HG03354 (cell line): ENCODE measurements at regions not wholly inside any gene's neighbourhood (a gene's known extent, or its start where the extent isn't known, plus 50 kb on each side); places are given as distances from the start of the nearest gene placed in this dataset.
"Not testable (repeated sequence)": the region's sequence is repeated elsewhere in the genome, so short reads cannot be mapped to it uniquely, and the experiment has no call there.

ENCODE experiments used
- ATAC-seq: cut with Tn5 transposase; IDR thresholded peaks from one replicate; pipeline ENCODE4 v1.9.1; 2021; ENCODE audit warnings: mild to moderate bottlenecking; ENCODE audit not compliant: unreplicated experiment, poor library complexity, severe bottlenecking

GRCh38 chr10:94122211-94122610 is 128.5 kb downstream of the PLCE1 start:
- no peak for ATAC-seq

- ATAC-seq: no peak
Measured at GRCh38 chr10:94123258-94123995, 129.7 kb downstream of the PLCE1 start.

DNA sequence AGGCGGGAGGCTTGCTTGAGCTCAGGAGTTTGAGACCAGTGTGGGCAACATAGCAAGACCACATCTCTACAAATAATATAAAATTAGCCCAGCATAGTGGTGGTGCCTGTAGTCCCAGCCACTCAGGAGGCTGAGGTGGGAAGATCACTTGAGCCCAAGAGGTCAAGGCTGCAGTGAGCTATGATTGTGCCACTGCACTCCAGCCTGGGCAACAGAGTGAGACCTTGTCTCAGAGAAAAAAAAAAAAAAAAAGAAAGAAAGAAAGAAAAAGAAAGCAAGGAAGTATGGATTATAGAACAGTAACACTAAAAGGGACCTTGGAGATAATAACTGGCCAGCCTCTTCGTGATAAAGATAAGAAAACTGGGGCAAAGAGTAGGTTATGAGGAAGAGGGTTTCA is 130.4 kb downstream of the PLCE1 start:
- ATAC-seq: not testable (repeated sequence)

- ATAC-seq: not testable (repeated sequence)
Measured at GRCh38 chr10:94125268-94125667, 131.5 kb downstream of the PLCE1 start.

DNA sequence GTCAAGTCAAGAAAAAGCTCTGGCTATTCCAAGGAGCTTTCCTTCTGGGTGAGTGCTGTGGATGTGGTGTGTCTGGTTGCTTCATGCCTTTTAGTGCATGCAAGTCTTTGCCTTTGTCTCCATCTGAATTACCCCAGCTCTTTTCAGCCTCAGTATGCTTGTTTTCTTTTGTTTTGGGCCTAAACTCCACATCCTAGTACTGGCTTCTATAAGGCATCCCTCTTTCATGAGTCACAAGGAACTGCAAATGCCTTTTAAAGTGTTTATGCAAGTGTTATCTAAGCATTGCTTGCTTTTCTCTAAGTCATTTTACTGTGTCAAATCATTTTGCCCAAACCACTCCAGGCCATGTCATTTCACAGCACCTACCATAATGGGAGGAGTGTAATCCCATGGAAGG is 132.1 kb downstream of the PLCE1 start:
- ATAC-seq: no peak

- ATAC-seq: no peak
Measured at GRCh38 chr10:94129393-94130130, 135.8 kb downstream of the PLCE1 start.

- no peak for ATAC-seq
Measured at GRCh38 chr10:94131885-94132284, 138.2 kb downstream of the PLCE1 start.

DNA sequence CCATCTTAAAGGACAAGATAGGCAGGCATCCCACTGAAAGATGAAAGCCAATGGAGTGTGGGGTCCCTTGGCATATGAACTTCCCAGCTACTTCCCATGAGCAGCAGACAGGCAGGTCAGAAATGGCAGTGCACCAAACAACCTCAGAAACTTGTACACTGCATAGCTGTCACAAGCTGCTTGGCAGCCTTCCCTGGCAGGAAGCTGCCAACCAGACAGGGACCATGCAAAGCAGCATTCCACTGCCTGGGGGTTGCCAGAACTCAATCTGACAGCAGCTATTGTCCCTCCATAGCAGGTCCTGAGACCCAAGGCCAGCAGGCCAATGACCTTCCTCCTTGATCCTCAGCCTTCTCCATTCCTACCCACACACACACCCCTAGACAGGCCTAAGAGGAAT is 139.5 kb downstream of the PLCE1 start:
- ATAC-seq: no peak

DNA sequence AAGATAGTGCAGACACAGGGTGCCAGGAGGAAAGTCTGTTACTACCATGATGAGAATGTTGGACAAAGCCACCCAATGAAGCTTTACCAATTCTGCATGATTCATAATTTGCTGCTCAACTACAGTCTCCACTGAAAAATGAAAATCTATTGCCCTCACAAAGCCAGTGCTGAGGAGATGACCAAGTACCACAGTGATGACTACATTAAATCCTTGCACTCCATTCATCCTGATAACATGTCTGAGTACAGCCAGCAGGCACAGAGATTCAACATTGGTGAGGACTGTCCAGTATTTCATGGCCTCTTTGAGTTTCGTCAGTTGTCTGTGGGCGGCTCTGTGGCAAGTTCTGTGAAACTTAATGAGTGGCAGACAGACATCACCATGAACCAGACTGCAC is 144.0 kb downstream of the PLCE1 start:
- no peak for ATAC-seq

DNA sequence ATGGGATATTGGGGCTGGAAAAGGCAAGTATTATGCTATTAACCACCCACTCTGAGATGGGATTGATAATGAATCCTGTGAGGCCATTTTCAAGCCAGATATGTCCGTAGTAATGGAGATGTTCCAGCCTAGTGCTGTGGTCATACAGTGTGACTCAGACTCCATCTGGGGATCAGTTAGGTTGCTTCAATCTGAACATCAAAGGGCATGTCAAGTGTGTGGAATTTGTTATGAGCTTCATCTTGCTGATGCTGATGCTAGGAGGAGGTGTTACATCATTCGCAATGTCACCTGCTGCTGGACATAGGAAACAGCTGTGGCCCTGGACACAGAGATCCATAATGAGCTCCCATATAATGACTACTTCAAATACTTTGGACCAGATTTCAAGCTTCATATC is 144.7 kb downstream of the PLCE1 start:
- no peak for ATAC-seq

- no peak for ATAC-seq
Measured at GRCh38 chr10:94143261-94143660, 149.5 kb downstream of the PLCE1 start.

- ATAC-seq: no peak
Measured at GRCh38 chr10:94146313-94146712, 152.6 kb downstream of the PLCE1 start.

DNA sequence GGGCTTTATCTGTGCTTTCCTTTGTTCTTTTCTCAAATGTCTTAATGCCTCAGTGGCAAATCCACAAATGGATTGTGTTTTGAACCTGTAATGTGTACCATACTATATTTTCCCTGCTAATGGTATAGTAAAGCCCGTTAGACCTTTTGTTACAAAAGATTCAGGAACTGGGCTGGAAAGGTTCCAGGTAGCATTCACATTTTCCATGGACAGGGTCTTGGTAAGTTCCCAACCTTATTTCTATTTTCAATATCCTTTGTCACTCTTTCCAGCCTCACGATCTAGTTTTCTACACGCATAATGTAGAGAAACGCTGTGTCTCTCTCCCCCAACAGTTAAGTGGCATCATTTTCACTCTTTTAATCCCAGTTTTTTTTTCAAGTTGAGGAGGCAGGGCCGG is 153.0 kb downstream of the PLCE1 start:
- ATAC-seq: no peak

DNA sequence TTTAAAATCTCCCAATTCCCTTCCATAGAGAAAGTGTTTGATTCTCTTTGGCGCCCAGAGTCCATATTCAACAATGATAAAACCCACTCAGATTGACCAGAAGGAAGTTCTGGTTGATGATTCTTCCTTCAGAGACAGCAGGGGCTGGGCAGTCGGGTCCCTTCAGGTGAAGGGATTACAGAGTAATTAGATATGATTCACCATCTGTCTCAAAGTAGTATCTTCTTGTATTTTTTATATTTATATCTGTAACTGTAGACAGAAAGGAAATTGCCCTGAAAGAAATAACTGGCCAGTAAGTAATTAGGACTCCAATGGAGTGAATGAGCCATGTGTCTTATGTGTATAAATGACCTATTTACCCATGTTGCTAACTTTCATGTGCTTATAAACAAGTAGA is 156.0 kb downstream of the PLCE1 start:
- ATAC-seq: no peak

DNA sequence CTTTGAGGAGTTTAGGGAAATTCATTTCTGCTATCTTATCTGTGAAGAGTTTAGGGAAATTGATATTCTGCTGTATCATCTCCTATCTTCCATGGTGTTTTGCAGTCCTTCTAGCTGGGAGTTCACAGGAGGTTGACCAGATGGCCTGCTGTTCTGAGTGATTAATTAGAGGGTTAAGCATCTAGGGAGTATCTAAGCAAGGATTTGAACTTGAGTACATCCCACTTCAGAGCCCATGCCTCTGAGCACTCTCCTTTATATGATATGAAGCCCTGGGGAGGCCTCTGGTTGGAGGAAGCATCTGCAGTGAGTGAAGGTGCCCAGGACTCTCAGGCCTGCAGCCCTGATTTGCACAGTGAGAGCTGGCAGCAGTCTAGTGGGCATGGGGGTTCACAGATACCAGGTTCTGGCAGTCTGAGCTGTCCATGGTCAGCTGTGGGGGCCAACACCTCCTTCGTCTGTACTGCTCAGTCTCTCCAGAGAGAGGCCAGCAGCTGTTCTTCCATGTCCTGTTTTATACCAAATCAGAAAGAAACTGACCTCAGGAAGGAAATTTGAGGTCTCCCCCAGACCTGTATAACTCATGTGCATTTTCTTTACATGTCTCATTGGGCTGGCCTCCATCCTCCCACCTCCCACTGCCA is 156.9 kb downstream of the PLCE1 start:
- ATAC-seq: no peak

- ATAC-seq: no peak
Measured at GRCh38 chr10:94155722-94156271, 162.1 kb downstream of the PLCE1 start.

DNA sequence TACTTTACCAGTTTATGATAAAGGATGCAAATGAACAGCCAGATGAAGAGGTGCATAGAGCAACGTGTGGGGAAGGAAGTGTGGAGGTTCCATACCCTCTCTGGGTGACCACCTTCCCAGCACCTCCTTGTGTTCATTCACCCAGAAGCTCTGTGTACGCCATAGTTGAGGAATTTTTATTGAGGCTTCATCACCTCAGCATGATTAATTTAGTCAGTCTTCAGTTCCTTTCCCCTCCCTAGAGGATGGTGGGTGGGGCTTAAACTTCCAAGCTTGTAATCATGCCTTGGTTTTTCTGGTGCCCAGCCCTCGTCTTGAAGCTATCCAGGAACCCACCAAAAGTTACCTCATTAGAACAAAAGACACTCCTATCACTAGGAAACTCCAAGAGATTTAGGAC is 162.7 kb downstream of the PLCE1 start:
- no peak for ATAC-seq

DNA sequence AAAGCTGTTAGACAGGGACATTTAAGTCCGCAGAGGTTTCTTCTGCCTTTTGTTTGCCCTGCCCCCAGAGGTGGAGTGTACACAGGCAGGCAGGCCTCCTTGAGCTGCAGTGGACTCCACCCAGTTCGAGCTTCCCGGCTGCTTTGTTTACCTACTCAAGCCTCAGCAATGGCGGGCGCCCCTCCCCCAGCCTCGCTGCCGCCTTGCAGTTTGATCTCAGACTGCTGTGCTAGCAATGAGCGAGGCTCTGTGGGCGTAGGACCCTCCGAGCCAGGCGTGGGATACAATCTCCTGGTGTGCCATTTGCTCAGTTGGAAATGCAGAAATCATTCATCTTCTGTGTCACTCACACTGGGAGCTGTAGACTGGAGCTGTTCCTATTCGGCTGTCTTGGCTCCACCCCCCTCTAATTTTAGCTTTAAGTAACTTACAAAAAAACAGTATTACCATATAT is 171.5 kb downstream of the PLCE1 start:
- not testable (repeated sequence) for ATAC-seq

DNA sequence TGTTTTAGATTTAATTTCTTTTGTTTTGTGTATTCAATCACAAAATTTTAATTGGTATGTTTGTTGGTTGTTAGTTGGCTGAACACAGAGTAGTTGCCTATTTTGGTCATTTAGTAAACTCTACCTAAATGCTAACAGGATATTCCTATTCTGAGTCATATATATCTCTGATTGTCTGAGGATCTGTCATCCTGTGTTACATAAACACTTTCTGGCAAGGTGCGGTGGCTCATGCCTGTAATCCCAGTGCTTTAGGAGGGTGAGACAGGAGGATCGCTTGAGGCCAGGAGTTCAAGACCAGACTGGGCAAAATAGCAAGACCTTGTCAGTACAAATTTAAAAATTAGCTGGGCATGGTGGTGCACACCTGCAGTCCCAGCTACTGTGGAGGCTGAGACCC is 178.6 kb downstream of the PLCE1 start:
- ATAC-seq: no peak

GRCh38 chr10:94173594-94173993 is 179.9 kb downstream of the PLCE1 start:
- ATAC-seq: no peak

DNA sequence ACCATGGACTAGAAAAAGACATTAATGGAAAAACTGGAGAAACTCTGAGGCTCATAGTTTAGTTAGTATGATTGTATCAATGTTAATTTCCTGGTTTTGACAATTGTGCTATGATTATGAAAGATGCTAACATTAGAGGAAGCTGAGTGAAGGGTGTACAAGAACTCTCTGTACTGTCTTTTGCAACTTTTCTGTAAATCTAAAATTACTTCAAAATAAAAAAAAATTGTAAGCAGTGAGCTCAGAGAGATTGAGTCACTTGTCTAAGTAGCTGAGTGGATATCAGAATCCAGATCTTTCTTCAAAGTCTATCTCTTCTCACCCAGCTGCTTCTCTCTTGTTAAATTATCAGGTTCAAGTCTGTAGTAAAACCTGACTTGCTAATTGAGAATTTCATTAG is 181.1 kb downstream of the PLCE1 start:
- no peak for ATAC-seq
